ENCODE measurements at regions not wholly inside any gene's neighbourhood (a gene's known extent, or its start where the extent isn't known, plus 50 kb on each side); places are given as distances from the start of the nearest gene placed in this dataset.

DNA sequence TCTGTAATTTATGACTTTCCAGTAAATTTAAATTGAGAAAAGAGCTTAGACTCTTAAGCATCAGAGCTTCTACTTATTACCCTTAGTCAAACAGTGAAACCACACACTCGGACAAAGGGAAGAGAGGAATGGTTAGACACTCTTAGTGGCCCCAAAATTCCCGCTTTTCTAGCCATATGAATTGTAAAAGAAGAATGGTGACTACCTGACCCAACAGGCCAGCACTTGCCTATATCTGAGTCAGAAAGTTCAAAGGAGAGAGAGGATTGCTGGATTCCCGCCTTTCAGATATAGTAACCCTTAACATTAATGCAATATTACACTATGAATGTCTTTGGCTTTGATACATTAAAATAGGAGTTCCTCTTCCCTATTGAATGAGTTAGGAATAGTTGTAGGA, 317.3 kb downstream of the PCDH17 start:
- ATAC-seq = no peak
- 78 to 100% methylated on average over 3 of the region's 3 CpGs for WGBS, 2 donors (ENCODE audit: low coverage in 1 of 2)
- Histone ChIP-seq H3K27ac (no peak overlapping the region), H3K27me3 (no peaks in the 10 kb centered on the region), H3K4me3 (no peak overlapping the region), H3K36me3 (no peaks in the 10 kb centered on the region), H3K9me3 (no peaks in the 10 kb centered on the region), H3K4me1 (no peaks in the 10 kb centered on the region)
- no peak for TF ChIP-seq EP300 (IDR thresholded peaks at IDR 0.05)
- TF ChIP-seq POLR2AphosphoS5 (IDR thresholded peaks at IDR 0.05) = no peak
- TF ChIP-seq POLR2A (IDR thresholded peaks at IDR 0.05) = no peak
- TF ChIP-seq, protein P1, sequence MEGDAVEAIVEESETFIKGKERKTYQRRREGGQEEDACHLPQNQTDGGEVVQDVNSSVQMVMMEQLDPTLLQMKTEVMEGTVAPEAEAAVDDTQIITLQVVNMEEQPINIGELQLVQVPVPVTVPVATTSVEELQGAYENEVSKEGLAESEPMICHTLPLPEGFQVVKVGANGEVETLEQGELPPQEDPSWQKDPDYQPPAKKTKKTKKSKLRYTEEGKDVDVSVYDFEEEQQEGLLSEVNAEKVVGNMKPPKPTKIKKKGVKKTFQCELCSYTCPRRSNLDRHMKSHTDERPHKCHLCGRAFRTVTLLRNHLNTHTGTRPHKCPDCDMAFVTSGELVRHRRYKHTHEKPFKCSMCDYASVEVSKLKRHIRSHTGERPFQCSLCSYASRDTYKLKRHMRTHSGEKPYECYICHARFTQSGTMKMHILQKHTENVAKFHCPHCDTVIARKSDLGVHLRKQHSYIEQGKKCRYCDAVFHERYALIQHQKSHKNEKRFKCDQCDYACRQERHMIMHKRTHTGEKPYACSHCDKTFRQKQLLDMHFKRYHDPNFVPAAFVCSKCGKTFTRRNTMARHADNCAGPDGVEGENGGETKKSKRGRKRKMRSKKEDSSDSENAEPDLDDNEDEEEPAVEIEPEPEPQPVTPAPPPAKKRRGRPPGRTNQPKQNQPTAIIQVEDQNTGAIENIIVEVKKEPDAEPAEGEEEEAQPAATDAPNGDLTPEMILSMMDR (IDR thresholded peaks at IDR 0.05) = no peak

DNA sequence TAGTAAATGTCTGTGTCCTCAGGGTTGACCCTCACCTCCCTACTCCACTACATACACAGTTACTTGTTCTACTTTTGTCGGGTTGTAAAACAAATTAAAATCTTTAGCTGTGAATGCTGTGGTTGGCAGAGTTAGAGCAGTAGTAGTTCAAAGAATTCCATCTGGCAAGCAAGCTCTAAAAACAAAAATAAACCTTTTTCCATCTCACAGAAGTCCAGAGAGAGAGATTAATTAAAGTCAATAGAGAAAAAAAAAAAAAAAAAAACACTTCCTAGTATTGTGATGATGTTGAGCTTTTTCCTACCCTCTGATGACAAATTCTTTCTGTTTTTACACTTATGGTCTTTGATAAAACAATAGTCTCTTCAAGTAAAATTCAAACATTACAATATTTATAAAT, 338.4 kb downstream of the PCDH17 start:
- Histone ChIP-seq H3K9me3 (no peaks in the 10 kb centered on the region), H3K36me3 (no peaks in the 10 kb centered on the region), H3K27me3 (no peaks in the 10 kb centered on the region), H3K27ac (no peak overlapping the region), H3K4me3 (no peak overlapping the region), H3K4me1 (no peaks in the 10 kb centered on the region)
- ATAC-seq = no peak
- whole genome bisulfite sequencing, 2 donors (ENCODE audit: low coverage in 1 of 2) = 0 to 17% methylated on average over 1 of the region's 1 CpG
- TF ChIP-seq EP300 (IDR thresholded peaks at IDR 0.05) = no peak
- TF ChIP-seq POLR2AphosphoS5 (IDR thresholded peaks at IDR 0.05) = no peak
- no peak for TF ChIP-seq POLR2A (IDR thresholded peaks at IDR 0.05)
- TF ChIP-seq, protein P1 (IDR thresholded peaks at IDR 0.05) = no peak

DNA sequence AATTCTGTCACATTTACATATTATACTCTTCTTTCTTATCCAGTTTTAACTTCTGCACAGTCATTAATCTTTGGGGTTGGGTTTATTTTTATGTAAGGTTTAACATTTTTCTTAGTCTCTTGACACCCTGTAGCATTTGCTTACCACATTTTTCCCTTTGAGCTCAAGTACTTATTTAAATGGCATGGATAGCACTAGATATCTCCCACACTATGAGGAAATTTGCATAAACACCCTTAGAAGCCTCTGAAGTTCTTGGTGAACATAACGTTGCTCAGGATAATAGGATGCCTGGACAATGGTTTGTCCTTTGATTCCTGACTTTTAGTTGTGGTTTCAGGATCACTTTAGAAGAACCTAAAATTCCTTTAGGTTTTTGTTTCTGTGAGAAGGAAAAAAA, 338.9 kb downstream of the PCDH17 start:
- H3K4me3 ChIP-seq = no peak overlapping the region
- H3K27ac ChIP-seq = no peak overlapping the region
- no peak for ATAC-seq
- 13 to 20% methylated on average over 1 of the region's 1 CpG for WGBS, 2 donors (ENCODE audit: low coverage in 1 of 2)
- no peaks in the 10 kb centered on the region for H3K27me3 ChIP-seq
- TF ChIP-seq, protein P1 (IDR thresholded peaks at IDR 0.05) = no peak
- TF ChIP-seq POLR2A (IDR thresholded peaks at IDR 0.05) (no peak), EP300 (IDR thresholded peaks at IDR 0.05) (no peak), POLR2AphosphoS5 (IDR thresholded peaks at IDR 0.05) (no peak)
- no peaks in the 10 kb centered on the region for H3K4me1 ChIP-seq
- H3K36me3 ChIP-seq = no peaks in the 10 kb centered on the region
- no peaks in the 10 kb centered on the region for H3K9me3 ChIP-seq

DNA sequence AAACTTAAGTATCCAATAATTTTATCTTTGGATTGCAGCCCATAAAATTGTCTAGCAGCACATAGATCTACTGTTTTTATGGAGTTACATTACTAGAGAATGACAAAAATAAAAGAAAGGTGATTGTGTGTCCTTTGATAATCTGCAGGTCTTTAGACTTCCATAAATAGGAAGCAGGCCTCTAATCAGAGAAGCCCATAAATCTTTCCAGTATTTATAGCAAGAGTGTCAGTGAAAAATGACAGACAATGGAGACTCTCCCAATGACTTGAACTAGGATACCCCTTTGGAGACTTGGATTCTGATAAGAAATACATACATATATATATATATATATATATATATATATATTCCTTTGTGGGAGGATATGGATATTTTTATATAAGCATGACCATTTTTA, 351.2 kb downstream of the PCDH17 start:
- no peak for TF ChIP-seq EP300 (IDR thresholded peaks at IDR 0.05)
- Histone ChIP-seq H3K27ac (no peak overlapping the region), H3K27me3 (no peaks in the 10 kb centered on the region), H3K4me3 (no peak overlapping the region), H3K9me3 (no peaks in the 10 kb centered on the region), H3K36me3 (no peaks in the 10 kb centered on the region), H3K4me1 (no peaks in the 10 kb centered on the region)
- no peak for ATAC-seq

DNA sequence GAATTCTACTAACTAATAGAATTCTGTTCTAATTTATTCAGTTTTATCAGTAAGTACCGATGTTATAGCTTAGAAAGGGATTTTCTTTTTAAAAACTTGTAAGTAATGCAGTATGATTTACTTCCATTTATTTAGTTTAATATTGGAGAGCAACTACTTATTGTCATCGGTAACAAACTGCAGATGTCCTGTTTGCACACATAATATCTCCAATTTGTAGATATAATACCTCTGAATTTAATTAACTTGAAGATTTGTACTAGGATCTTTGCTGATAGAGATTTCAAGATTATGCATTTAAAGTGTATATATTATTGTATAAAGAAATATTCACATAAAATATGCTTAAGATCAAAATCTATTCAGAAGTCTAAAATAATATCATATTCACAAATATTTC, 356.7 kb downstream of the PCDH17 start:
- Histone ChIP-seq H3K27ac (no peak overlapping the region), H3K9me3 (no peaks in the 10 kb centered on the region), H3K27me3 (no peaks in the 10 kb centered on the region), H3K4me3 (no peak overlapping the region), H3K4me1 (no peaks in the 10 kb centered on the region), H3K36me3 (no peaks in the 10 kb centered on the region)
- WGBS, 2 donors (ENCODE audit: low coverage in 1 of 2) = 80 to 88% methylated on average over 2 of the region's 2 CpGs
- TF ChIP-seq POLR2AphosphoS5 (IDR thresholded peaks at IDR 0.05) = no peak
- TF ChIP-seq, protein P1 (IDR thresholded peaks at IDR 0.05) = no peak
- TF ChIP-seq EP300 (IDR thresholded peaks at IDR 0.05) = no peak
- TF ChIP-seq POLR2A (IDR thresholded peaks at IDR 0.05) = no peak
- ATAC-seq = no peak

DNA sequence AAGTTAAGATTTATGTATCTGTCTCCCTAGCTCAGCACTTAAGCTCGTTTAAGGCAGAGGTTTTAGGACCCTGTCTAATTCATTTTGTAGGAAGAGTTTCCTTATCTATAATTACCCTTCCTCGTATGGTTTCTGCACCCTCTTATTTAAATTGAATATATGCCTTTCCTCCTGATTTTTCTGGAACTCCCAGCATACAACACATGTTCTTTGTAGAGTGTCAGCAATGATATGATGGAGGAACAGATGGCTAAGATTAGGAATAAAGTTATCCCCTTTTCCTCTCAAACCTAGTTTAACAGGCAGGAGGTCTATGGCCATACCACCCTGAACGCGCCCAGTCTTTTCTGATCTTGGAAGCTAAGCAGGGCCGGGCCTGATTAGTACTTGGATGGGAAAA, 359.5 kb downstream of the PCDH17 start:
- ATAC-seq = no peak
- Histone ChIP-seq H3K4me3 (no peak overlapping the region), H3K9me3 (no peaks in the 10 kb centered on the region), H3K27ac (no peak overlapping the region), H3K36me3 (no peaks in the 10 kb centered on the region), H3K27me3 (no peaks in the 10 kb centered on the region), H3K4me1 (no peaks in the 10 kb centered on the region)
- WGBS, 2 donors (ENCODE audit: low coverage in 1 of 2) = 60 to 61% methylated on average over 4 to 5 of the region's 5 CpGs
- TF ChIP-seq, protein P1 (IDR thresholded peaks at IDR 0.05) = no peak
- TF ChIP-seq EP300 (IDR thresholded peaks at IDR 0.05) = no peak
- TF ChIP-seq POLR2AphosphoS5 (IDR thresholded peaks at IDR 0.05) = no peak
- TF ChIP-seq POLR2A (IDR thresholded peaks at IDR 0.05) = no peak

All from gastroesophageal sphincter (tissue), 4 donors.